ENCODE measurements at regions not wholly inside any gene's neighbourhood (a gene's known extent, or its start where the extent isn't known, plus 50 kb on each side); places are given as distances from the start of the nearest gene placed in this dataset.

DNA sequence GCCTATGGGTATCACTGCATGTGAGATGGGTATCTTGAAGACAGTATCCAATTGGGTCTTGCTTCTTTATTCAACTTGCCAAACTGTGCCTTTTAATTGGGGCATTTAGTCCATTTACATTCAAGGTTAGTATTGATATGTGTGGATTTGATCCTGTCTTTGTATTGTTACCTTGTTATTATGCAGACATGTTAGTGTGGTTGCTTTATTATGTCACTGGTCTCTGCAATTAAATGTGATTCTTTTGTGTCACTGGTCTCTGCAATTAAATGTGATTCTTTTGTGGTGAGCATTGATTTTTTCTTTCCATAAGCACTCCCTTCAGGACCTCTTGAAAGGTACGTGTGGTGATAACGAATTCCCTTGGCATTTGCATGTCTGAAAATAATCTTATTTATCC, 357.8 kb upstream of the STEAP1 start:
- TF ChIP-seq, protein P1, sequence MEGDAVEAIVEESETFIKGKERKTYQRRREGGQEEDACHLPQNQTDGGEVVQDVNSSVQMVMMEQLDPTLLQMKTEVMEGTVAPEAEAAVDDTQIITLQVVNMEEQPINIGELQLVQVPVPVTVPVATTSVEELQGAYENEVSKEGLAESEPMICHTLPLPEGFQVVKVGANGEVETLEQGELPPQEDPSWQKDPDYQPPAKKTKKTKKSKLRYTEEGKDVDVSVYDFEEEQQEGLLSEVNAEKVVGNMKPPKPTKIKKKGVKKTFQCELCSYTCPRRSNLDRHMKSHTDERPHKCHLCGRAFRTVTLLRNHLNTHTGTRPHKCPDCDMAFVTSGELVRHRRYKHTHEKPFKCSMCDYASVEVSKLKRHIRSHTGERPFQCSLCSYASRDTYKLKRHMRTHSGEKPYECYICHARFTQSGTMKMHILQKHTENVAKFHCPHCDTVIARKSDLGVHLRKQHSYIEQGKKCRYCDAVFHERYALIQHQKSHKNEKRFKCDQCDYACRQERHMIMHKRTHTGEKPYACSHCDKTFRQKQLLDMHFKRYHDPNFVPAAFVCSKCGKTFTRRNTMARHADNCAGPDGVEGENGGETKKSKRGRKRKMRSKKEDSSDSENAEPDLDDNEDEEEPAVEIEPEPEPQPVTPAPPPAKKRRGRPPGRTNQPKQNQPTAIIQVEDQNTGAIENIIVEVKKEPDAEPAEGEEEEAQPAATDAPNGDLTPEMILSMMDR (conservative IDR thresholded peaks at IDR 0.05; ENCODE audit: low read depth in 2 of 2) = no peak
- TF ChIP-seq REST (IDR thresholded peaks at IDR 0.05; ENCODE audit: unreplicated experiment) (no peak), EZH2phosphoT487 (IDR thresholded peaks at IDR 0.05; ENCODE audit: unreplicated experiment) (no peak), EZH2 (IDR thresholded peaks at IDR 0.05; ENCODE audit: low read depth, unreplicated experiment) (no peak), POLR2AphosphoS5 (IDR thresholded peaks at IDR 0.05; ENCODE audit: low read depth) (no peak), ETS1 (IDR thresholded peaks at IDR 0.05) (no peak), ZNF331 (CRISPR knock-in tag; IDR thresholded peaks at IDR 0.05; ENCODE audit: low read depth) (no peak), JUNB (IDR thresholded peaks at IDR 0.05; ENCODE audit: unreplicated experiment) (no peak), ZNF114 (CRISPR knock-in tag; IDR thresholded peaks at IDR 0.05) (no peak), CREB1 (CRISPR knock-in tag; IDR thresholded peaks at IDR 0.05; ENCODE audit: low read depth) (no peak), NANOG (IDR thresholded peaks at IDR 0.05; ENCODE audit: borderline replicate concordance) (no peak)
